Parathyroid adenoma (tissue), 2 donors: ENCODE measurements at regions not wholly inside any gene's neighbourhood (a gene's known extent, or its start where the extent isn't known, plus 50 kb on each side); places are given as distances from the start of the nearest gene placed in this dataset.

Experiments used
- H2AFZ ChIP-seq: fragments of 300-600 bp; sonication (generic); one replicate; pipeline ENCODE4 v1.7.0; 2017; ENCODE audit warnings: antibody characterized with exemption, mild to moderate bottlenecking
- H3K27ac ChIP-seq: fragments of 300-600 bp; sonication (generic); one replicate; pipeline ENCODE4 v1.7.0; 2017
- H3K27me3 ChIP-seq: fragments of 300-600 bp; sonication (generic); one replicate; pipeline ENCODE4 v1.7.0; 2017; ENCODE audit warnings: low read length; ENCODE audit not compliant: control insufficient read depth, insufficient read depth
- H3K36me3 ChIP-seq: fragments of 300-600 bp; sonication (generic); one replicate; pipeline ENCODE4 v1.7.0; 2017; ENCODE audit warnings: low read length; ENCODE audit not compliant: control insufficient read depth, insufficient read depth
- H3K4me1 ChIP-seq: fragments of 300-600 bp; sonication (generic); one replicate; pipeline ENCODE4 v1.7.0; 2017; ENCODE audit warnings: control low read depth
- H3K4me2 ChIP-seq: fragments of 300-600 bp; sonication (generic); one replicate; pipeline ENCODE4 v1.7.0; 2017; ENCODE audit warnings: low read length
- H3K4me3 ChIP-seq: fragments of 300-600 bp; sonication (generic); one replicate; pipeline ENCODE4 v1.7.0; 2017; ENCODE audit warnings: low read depth, low read length
- H3K79me2 ChIP-seq: fragments of 300-600 bp; sonication (generic); one replicate; pipeline ENCODE4 v1.7.0; 2017; ENCODE audit warnings: control low read depth
- H3K9ac ChIP-seq: fragments of 300-600 bp; sonication (generic); one replicate; pipeline ENCODE4 v1.7.0; 2017; ENCODE audit warnings: mild to moderate bottlenecking
- H3K9me3 ChIP-seq: fragments of 300-600 bp; sonication (generic); one replicate; pipeline ENCODE4 v1.7.0; 2017; ENCODE audit warnings: low read length; ENCODE audit not compliant: control insufficient read depth
- TF ChIP-seq, protein P1 (sequence below): fragments of 300-600 bp; sonication (generic); IDR thresholded peaks from one replicate; pipeline ENCODE4 v1.7.0; 2017; ENCODE audit warnings: antibody characterized with exemption, mild to moderate bottlenecking
- donor health status: primary hyperparathyroidism.

DNA sequence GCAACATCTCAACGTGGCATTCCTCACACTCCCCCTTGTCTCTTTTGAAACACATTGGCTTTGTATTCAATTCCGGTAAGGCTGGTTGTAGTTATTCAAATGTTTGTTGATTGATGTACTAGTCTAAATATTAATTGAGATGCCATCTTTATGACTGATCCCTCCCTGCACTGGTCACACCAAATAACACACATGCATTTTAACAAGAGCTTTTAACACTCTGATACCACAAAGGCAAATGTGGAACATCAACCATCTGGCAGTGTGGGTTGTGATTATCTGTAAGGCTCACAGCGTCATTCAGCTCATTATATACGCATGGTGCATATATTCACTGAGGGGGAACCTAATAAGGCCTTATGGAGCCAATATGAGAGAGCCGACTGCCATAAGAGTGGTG, 305.0 kb downstream of the TENT4A start:
- Histone ChIP-seq H3K36me3 (no peaks in the 10 kb centered on the region), H2AFZ (no peak overlapping the region), H3K9me3 (no peaks in the 10 kb centered on the region), H3K27ac (no peak overlapping the region), H3K79me2 (no peaks in the 10 kb centered on the region), H3K4me2 (no peak overlapping the region), H3K4me1 (no peaks in the 10 kb centered on the region), H3K27me3 (no peaks in the 10 kb centered on the region), H3K9ac (no peak overlapping the region), H3K4me3 (no peak overlapping the region)
- TF ChIP-seq, protein P1, sequence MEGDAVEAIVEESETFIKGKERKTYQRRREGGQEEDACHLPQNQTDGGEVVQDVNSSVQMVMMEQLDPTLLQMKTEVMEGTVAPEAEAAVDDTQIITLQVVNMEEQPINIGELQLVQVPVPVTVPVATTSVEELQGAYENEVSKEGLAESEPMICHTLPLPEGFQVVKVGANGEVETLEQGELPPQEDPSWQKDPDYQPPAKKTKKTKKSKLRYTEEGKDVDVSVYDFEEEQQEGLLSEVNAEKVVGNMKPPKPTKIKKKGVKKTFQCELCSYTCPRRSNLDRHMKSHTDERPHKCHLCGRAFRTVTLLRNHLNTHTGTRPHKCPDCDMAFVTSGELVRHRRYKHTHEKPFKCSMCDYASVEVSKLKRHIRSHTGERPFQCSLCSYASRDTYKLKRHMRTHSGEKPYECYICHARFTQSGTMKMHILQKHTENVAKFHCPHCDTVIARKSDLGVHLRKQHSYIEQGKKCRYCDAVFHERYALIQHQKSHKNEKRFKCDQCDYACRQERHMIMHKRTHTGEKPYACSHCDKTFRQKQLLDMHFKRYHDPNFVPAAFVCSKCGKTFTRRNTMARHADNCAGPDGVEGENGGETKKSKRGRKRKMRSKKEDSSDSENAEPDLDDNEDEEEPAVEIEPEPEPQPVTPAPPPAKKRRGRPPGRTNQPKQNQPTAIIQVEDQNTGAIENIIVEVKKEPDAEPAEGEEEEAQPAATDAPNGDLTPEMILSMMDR: no peak

DNA sequence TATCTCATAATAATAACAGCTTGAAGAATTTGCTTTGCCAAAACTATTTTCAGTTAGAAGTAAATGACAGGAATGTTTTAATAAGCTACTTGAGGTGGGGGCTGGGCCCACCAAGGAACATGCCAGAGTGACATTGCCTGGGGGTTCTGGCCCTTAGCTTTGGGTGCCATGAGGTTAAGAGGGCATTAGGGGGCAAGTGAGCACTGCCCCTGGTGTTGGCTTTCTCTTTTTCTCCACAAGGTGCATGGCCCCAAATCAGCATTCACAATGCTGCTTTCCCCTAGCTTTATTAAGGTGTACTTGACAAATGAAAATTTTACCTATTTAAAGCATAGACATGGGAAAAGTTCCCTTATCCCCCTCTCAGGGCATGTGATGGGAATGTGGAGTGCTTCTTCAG, 305.4 kb downstream of the TENT4A start:
- Histone ChIP-seq H3K27me3 (no peaks in the 10 kb centered on the region), H3K4me2 (no peak overlapping the region), H3K79me2 (no peaks in the 10 kb centered on the region), H3K4me1 (no peaks in the 10 kb centered on the region), H3K36me3 (no peaks in the 10 kb centered on the region), H3K9ac (no peak overlapping the region), H3K9me3 (no peaks in the 10 kb centered on the region), H3K4me3 (no peak overlapping the region), H2AFZ (no peak overlapping the region), H3K27ac (no peak overlapping the region)
- TF ChIP-seq, protein P1: no peak

DNA sequence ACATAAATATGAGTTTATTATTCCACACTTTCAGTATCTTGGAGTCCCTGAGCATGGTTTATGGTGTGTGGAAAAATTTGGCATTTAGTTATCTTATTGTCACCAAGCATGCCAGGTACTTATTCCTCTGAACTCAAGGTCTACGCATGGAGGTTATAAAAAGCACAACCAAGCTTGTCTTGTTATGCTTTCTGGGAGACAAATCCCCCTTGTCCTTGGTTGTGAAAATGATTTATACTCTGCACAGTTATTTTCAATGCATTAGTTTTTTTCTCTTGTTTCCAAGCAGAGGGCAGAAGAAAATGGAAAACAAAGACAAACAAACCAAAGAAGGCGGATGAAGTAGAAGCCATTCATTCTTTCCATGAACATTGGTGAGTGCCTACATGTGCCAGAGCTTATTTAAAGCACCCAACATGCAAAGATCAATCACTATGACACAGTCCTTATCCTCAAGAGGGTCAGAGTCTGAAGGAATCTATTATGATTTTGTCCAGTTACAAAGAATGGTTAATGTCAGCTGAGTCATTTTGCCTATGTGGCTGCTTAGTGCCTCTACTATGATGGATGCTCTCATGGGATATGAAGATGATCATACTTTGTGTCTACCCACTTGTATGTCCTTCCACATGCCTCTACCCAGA, 323.1 kb downstream of the TENT4A start:
- no peaks in the 10 kb centered on the region for H3K27me3 ChIP-seq
- H3K9ac ChIP-seq: no peak overlapping the region
- no peaks in the 10 kb centered on the region for H3K36me3 ChIP-seq
- H3K9me3 ChIP-seq: no peaks in the 10 kb centered on the region
- H3K27ac ChIP-seq: no peak overlapping the region
- no peaks in the 10 kb centered on the region for H3K79me2 ChIP-seq
- H3K4me2 ChIP-seq: no peak overlapping the region
- H2AFZ ChIP-seq: no peak overlapping the region
- no peaks in the 10 kb centered on the region for H3K4me1 ChIP-seq
- TF ChIP-seq, protein P1: no peak
- no peak overlapping the region for H3K4me3 ChIP-seq

DNA sequence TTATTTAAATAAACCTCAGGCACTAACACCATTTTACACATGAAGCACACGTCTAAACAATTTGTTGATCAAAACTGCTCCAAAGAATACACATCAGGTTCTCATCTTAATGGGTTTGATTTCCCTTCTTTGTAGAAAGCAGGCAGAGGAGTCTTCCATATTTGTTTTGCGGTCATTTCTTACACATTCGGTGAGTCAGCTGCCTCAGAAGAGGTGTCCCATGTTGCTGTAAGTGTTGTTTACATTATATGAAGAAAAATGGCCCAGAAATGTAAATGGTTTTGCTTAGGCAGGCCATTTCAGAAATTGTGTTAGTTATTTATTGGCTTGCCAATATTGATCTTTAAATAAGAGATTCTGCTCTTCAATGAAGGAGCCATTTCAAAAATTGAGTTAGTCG, 325.8 kb downstream of the TENT4A start:
- Histone ChIP-seq H3K27ac (no peak overlapping the region), H3K4me2 (no peak overlapping the region), H3K79me2 (no peaks in the 10 kb centered on the region), H3K9ac (no peak overlapping the region), H3K27me3 (no peaks in the 10 kb centered on the region), H3K9me3 (no peaks in the 10 kb centered on the region), H2AFZ (no peak overlapping the region), H3K36me3 (no peaks in the 10 kb centered on the region), H3K4me1 (no peaks in the 10 kb centered on the region), H3K4me3 (no peak overlapping the region)
- TF ChIP-seq, protein P1: no peak

DNA sequence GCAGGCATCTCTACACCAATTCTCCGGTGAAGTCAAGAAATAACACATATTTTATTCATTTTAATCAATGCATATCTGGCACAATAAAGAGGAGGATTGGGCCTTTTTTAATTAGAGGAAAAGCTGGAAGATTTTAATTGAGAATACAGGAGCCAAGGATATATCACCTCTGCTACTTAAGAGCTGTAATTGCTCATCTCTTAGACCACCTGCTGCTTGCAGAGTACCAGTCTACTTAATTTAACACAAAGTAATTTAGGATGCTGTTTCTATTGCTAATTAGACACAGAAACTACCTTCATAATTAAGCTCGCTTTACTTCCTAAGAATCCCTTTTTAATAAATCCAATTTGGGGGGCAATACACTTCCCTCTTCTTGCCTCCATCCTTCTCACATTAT, 326.9 kb downstream of the TENT4A start:
- Histone ChIP-seq H3K27me3 (no peaks in the 10 kb centered on the region), H3K9ac (no peak overlapping the region), H3K36me3 (no peaks in the 10 kb centered on the region), H3K4me1 (no peaks in the 10 kb centered on the region), H3K79me2 (no peaks in the 10 kb centered on the region), H3K4me2 (no peak overlapping the region), H3K4me3 (no peak overlapping the region), H3K27ac (no peak overlapping the region), H3K9me3 (no peaks in the 10 kb centered on the region), H2AFZ (no peak overlapping the region)
- TF ChIP-seq, protein P1: no peak
